Keratinocyte (primary cell): ENCODE measurements at regions not wholly inside any gene's neighbourhood (a gene's known extent, or its start where the extent isn't known, plus 50 kb on each side); places are given as distances from the start of the nearest gene placed in this dataset.

ENCODE experiments used
- DNase-seq: peaks from one replicate; pipeline ENCODE4 v3.0.0-alpha.2; 2011; ENCODE audit warnings: low read depth, missing footprints, low spot score
- FAIRE-seq: peaks from 2 replicates; lab custom pipeline; 2011; peaks lifted over from hg19 to GRCh38; lab: Jason Lieb, UNC
- H2AFZ ChIP-seq: 2 replicates; pipeline ENCODE4 v1.6.0; 2012; ENCODE audit warnings: low read length, control low read depth, inconsistent platforms; ENCODE audit not compliant: control insufficient read depth
- H3K27ac ChIP-seq: 2 replicates; pipeline ENCODE4 v1.5.1; 2011; ENCODE audit warnings: low read length; ENCODE audit not compliant: control insufficient read depth, insufficient read depth
- H3K27me3 ChIP-seq: 3 replicates; pipeline ENCODE4 v1.6.0; 2011; ENCODE audit warnings: low read length; ENCODE audit not compliant: control insufficient read depth, insufficient read depth; ENCODE audit errors: extremely low read depth
- H3K36me3 ChIP-seq, 2 experiments: 2 replicates in 1 of 2; 3 replicates in 1 of 2; pipeline ENCODE4 v1.5.1; 2011; ENCODE audit warnings: low read length in 2 of 2, mild to moderate bottlenecking in 1 of 2; ENCODE audit not compliant: control insufficient read depth in 2 of 2, insufficient read depth in 2 of 2; ENCODE audit errors: extremely low read depth in 1 of 2
- H3K4me1 ChIP-seq: 3 replicates; pipeline ENCODE4 v1.5.1; 2011; ENCODE audit warnings: low read length; ENCODE audit not compliant: control insufficient read depth, insufficient read depth; ENCODE audit errors: extremely low read depth
- H3K4me2 ChIP-seq: 3 replicates; pipeline ENCODE4 v1.6.0; 2011; ENCODE audit warnings: low read depth, low read length; ENCODE audit not compliant: control insufficient read depth, insufficient read depth; ENCODE audit errors: extremely low read depth
- H3K4me3 ChIP-seq, 3 experiments: fragments of 200-600 bp in 1 of 3; sonication (generic) in 1 of 3; 2 replicates in 2 of 3; 3 replicates in 1 of 3; pipeline ENCODE4 v1.5.1; 2011 to 2016; ENCODE audit warnings: low read length in 3 of 3, mild to moderate bottlenecking in 3 of 3, control low read depth in 2 of 3, inconsistent platforms in 1 of 3, low read depth in 1 of 3, mixed read lengths in 1 of 3, mixed run types in 1 of 3, moderate library complexity in 1 of 3; ENCODE audit not compliant: control insufficient read depth in 2 of 3, insufficient read depth in 2 of 3; ENCODE audit errors: extremely low read depth in 1 of 3
- H3K79me2 ChIP-seq: 2 replicates; pipeline ENCODE4 v1.6.0; 2012; ENCODE audit warnings: low read length; ENCODE audit not compliant: control insufficient read depth, insufficient read depth
- H3K9ac ChIP-seq: 3 replicates; pipeline ENCODE4 v1.6.0; 2011; ENCODE audit warnings: low read length; ENCODE audit not compliant: control insufficient read depth, insufficient read depth; ENCODE audit errors: extremely low read depth
- H3K9me1 ChIP-seq: 3 replicates; pipeline ENCODE4 v1.6.0; 2011; ENCODE audit warnings: low read length; ENCODE audit not compliant: control insufficient read depth, insufficient read depth; ENCODE audit errors: extremely low read depth
- H3K9me3 ChIP-seq: 2 replicates; pipeline ENCODE4 v1.5.1; 2012; ENCODE audit warnings: low read depth, low read length; ENCODE audit not compliant: control insufficient read depth
- H4K20me1 ChIP-seq: 3 replicates; pipeline ENCODE4 v1.6.0; 2011; ENCODE audit warnings: low read length; ENCODE audit not compliant: control insufficient read depth, insufficient read depth; ENCODE audit errors: extremely low read depth
- CTCF ChIP-seq, 3 experiments: IDR thresholded peaks in 1 of 3; conservative IDR thresholded peaks in 1 of 3; optimal IDR thresholded peaks in 1 of 3; 2 replicates in 2 of 3; 3 replicates in 1 of 3; pipeline versions ENCODE3 to v1.5.1; 2011; ENCODE audit warnings: low read length in 3 of 3, mild to moderate bottlenecking in 3 of 3, moderate library complexity in 2 of 3, control low read depth in 1 of 3, inconsistent platforms in 1 of 3; ENCODE audit not compliant: insufficient read depth in 2 of 3; ENCODE audit errors: extremely low read depth in 1 of 3
- EZH2 ChIP-seq: IDR thresholded peaks from one replicate; pipeline ENCODE4 v1.6.1; 2012; ENCODE audit warnings: inconsistent platforms, mild to moderate bottlenecking, low read length, moderate library complexity
- dilution Hi-C: fragments of 300-500 bp; cut with MboI; formaldehyde crosslinking; loops from one replicate; pipeline ENCODE4 v1.7.0; 2020; ENCODE audit warnings: low sequenced_read_pairs; ENCODE audit not compliant: extremely low pct_ligation_motif_present

DNA sequence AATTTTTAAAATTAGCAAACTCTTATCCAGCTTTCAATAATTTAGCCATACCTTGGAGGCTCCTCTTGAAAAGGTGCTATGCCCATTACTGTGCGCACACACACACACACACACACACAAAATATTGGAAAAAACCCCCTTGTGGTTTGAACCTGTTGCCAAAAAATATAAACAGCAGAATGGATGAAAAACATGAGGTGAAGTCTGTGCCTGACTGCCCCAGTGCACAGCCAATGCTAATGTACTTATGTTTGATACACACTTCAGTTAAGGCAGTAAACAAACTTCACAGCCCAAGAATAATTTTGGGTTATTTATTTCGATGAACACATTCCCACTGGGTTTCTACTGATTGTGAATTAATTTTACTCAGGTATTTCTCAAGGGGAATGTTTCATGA lies 113.2 kb upstream of the SEM1 start:
- H3K4me2 ChIP-seq, result no peak overlapping the region
- H3K27ac ChIP-seq, result peak overlapping the region; percentile 10
- H3K9me3 ChIP-seq, result no peaks in the 10 kb centered on the region
- H3K4me3 ChIP-seq, result no peak overlapping the region
- no peaks in the 10 kb centered on the region for H3K79me2 ChIP-seq
- no peaks in the 10 kb centered on the region for H4K20me1 ChIP-seq
- TF ChIP-seq CTCF (optimal IDR thresholded peaks at IDR 0.05 in 1 of 3, IDR thresholded peaks at IDR 0.05 in 1 of 3, conservative IDR thresholded peaks at IDR 0.05 in 1 of 3; ENCODE audit: extremely low read depth in 1 of 3, insufficient read depth in 2 of 3, low read length in 3 of 3) (no peak), EZH2 (no peak)
- no peak overlapping the region for H3K9ac ChIP-seq
- no peak overlapping the region for H2AFZ ChIP-seq
- no peak for DNase-seq
- H3K9me1 ChIP-seq, result no peaks in the 10 kb centered on the region
- H3K27me3 ChIP-seq, result no peaks in the 10 kb centered on the region
- H3K36me3 ChIP-seq, result no peaks in the 10 kb centered on the region
- H3K4me1 ChIP-seq, result peaks cover 4% of the 10 kb centered on the region
- dilution Hi-C loops, result no loop called here
- FAIRE-seq, result no peak

DNA sequence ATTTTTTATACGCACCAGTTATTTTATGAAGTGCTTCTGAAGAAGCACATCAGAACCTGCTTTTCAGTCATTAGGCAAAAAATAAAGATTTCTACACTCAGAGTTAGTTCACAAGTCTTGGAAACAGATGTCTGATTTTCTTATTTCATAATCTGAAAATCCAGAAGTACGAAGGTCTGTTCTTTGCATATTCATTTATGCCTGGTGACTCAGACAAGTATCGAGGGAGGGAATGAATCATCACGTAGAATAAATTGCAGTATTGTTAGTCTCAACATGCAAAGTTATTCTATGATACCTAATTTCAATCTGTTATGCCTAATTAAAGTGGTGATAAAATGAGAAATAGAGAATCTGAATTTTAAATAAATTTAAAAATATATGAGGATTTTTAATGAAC lies 113.6 kb upstream of the SEM1 start:
- no peak overlapping the region for H3K4me3 ChIP-seq
- FAIRE-seq, result peak; percentile 17
- no peaks in the 10 kb centered on the region for H3K9me1 ChIP-seq
- dilution Hi-C loops, result no loop called here
- peaks cover 4% of the 10 kb centered on the region for H3K4me1 ChIP-seq
- H4K20me1 ChIP-seq, result no peaks in the 10 kb centered on the region
- no peaks in the 10 kb centered on the region for H3K36me3 ChIP-seq
- H3K27me3 ChIP-seq, result no peaks in the 10 kb centered on the region
- H3K4me2 ChIP-seq, result peak overlapping the region; percentile 36
- peak; percentile 48 for DNase-seq
- H3K9me3 ChIP-seq, result no peaks in the 10 kb centered on the region
- no peak overlapping the region for H2AFZ ChIP-seq
- peak overlapping the region; percentile 42 for H3K27ac ChIP-seq
- H3K9ac ChIP-seq, result no peak overlapping the region
- TF ChIP-seq CTCF (optimal IDR thresholded peaks at IDR 0.05 in 1 of 3, IDR thresholded peaks at IDR 0.05 in 1 of 3, conservative IDR thresholded peaks at IDR 0.05 in 1 of 3; ENCODE audit: extremely low read depth in 1 of 3, insufficient read depth in 2 of 3, low read length in 3 of 3) (no peak), EZH2 (no peak)
- no peaks in the 10 kb centered on the region for H3K79me2 ChIP-seq
